ENCODE measurements at regions not wholly inside any gene's neighbourhood (a gene's known extent, or its start where the extent isn't known, plus 50 kb on each side); places are given as distances from the start of the nearest gene placed in this dataset.

DNA sequence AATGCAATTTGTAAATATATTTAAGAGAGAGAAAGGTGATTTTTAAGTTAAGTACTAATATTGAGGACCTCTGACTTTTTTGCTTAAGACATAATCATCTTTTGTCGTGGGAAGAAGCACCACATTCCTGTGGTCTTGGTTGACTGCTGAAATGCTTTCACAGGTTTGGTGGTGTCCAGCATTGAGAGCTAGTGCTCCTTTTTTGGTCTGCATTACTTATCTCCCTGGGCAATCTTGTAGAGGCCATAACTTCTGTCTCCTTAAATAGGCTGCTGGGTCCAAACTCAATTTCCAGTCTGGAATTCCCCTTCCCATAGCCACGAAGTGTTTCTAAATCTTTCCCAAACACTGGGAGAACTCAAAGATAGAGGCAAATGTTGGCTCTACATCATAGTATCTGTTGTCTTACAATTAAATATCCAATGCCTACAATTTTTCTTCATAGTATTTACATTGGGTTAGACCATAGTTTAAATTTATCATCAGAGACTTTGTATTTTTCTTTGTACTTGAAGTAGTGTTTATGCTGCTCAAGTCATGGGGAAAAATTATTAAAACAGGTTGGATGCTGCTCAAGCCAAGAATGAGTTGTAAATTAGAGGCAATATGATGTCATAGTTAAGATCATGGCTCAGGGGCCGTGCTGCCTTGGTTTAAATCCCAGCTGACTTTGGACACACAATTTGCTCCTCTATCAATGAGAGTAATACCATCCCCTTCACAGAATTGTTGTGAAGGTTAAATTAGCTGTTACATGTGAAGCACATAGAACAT lies 105.6 kb downstream of the POSTN start:
- intact Hi-C loops (cut with micrococcal nuclease) = no loop called here
- no peak for DNase-seq (ENCODE audit: extremely low read depth in 1 of 4, low spot score in 3 of 4)
- ATAC-seq = no peak
- no peaks in the 10 kb centered on the region for H3K4me1 ChIP-seq (replicated peaks in 1 of 2; ENCODE audit: control insufficient read depth in 2 of 2, insufficient read depth in 2 of 2, low read length in 2 of 2)
- no peaks in the 10 kb centered on the region for H3K27me3 ChIP-seq (ENCODE audit: control insufficient read depth in 2 of 2, insufficient read depth in 2 of 2, low read length in 2 of 2)
- no peak overlapping the region for H2AFZ ChIP-seq (ENCODE audit: low read depth, low read length)
- no peaks in the 10 kb centered on the region for H3K79me2 ChIP-seq (ENCODE audit: control insufficient read depth, insufficient read depth, low read length)
- H3K27ac ChIP-seq (ENCODE audit: extremely low read depth, low read depth, low read length) = no peak overlapping the region
- H3K9ac ChIP-seq (ENCODE audit: insufficient read depth in 1 of 2, low read depth in 2 of 2, low read length in 2 of 2) = no peak overlapping the region
- CTCF ChIA-PET (ENCODE audit: low intra/inter-chr PET ratio) = no interaction called here
- no peak overlapping the region for H3K4me3 ChIP-seq
- no peaks in the 10 kb centered on the region for H3K9me3 ChIP-seq (replicated peaks; ENCODE audit: control insufficient read depth, insufficient read depth, low read depth, low read length)
- 0% methylated on average over 1 of the region's 3 CpGs for whole genome bisulfite sequencing (ENCODE audit: insufficient coverage, low coverage, missing lambda C conversion rate)
- H3K9me1 ChIP-seq (ENCODE audit: control insufficient read depth, insufficient read depth, low read length) = no peaks in the 10 kb centered on the region
- FAIRE-seq = no peak
- no peaks in the 10 kb centered on the region for H3K36me3 ChIP-seq (ENCODE audit: control insufficient read depth, insufficient read depth, low read length)
- no peaks in the 10 kb centered on the region for H4K20me1 ChIP-seq (replicated peaks; ENCODE audit: control insufficient read depth, insufficient read depth, low read length)
- POLR2A ChIA-PET = no interaction called here
- no peak overlapping the region for H3K4me2 ChIP-seq (ENCODE audit: insufficient read depth, low read length)
- in situ Hi-C loops (cut with MboI) = no loop called here
- BruUV-seq (replicated peaks) = no TSS peak
- TF ChIP-seq, protein P1, sequence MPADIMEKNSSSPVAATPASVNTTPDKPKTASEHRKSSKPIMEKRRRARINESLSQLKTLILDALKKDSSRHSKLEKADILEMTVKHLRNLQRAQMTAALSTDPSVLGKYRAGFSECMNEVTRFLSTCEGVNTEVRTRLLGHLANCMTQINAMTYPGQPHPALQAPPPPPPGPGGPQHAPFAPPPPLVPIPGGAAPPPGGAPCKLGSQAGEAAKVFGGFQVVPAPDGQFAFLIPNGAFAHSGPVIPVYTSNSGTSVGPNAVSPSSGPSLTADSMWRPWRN (IDR thresholded peaks at IDR 0.05; ENCODE audit: low read depth) = no peak
- TF ChIP-seq, protein P2, sequence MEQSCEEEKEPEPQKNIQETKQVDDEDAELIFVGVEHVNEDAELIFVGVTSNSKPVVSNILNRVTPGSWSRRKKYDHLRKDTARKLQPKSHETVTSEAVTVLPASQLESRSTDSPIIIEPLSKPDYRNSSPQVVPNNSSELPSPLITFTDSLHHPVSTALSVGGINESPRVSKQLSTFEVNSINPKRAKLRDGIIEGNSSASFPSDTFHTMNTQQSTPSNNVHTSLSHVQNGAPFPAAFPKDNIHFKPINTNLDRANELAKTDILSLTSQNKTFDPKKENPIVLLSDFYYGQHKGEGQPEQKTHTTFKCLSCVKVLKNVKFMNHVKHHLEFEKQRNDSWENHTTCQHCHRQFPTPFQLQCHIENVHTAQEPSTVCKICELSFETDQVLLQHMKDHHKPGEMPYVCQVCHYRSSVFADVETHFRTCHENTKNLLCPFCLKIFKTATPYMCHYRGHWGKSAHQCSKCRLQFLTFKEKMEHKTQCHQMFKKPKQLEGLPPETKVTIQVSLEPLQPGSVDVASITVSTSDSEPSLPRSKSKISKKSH (CRISPR knock-in tag; IDR thresholded peaks at IDR 0.05) = no peak
- TF ChIP-seq ZNF165 (CRISPR knock-in tag; IDR thresholded peaks at IDR 0.05; ENCODE audit: borderline replicate concordance) (no peak), AFF4 (CRISPR knock-in tag; IDR thresholded peaks at IDR 0.05) (no peak), TGIF2 (CRISPR knock-in tag; IDR thresholded peaks at IDR 0.05) (no peak), ZNF398 (CRISPR knock-in tag; IDR thresholded peaks at IDR 0.05) (no peak), ZNF431 (CRISPR knock-in tag; IDR thresholded peaks at IDR 0.05) (no peak), ZNF584 (CRISPR knock-in tag; IDR thresholded peaks at IDR 0.05; ENCODE audit: low read depth) (no peak)
- TF ChIP-seq, protein P3, sequence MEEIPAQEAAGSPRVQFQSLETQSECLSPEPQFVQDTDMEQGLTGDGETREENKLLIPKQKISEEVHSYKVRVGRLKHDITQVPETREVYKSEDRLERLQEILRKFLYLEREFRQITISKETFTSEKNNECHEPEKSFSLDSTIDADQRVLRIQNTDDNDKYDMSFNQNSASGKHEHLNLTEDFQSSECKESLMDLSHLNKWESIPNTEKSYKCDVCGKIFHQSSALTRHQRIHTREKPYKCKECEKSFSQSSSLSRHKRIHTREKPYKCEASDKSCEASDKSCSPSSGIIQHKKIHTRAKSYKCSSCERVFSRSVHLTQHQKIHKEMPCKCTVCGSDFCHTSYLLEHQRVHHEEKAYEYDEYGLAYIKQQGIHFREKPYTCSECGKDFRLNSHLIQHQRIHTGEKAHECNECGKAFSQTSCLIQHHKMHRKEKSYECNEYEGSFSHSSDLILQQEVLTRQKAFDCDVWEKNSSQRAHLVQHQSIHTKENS (CRISPR knock-in tag; IDR thresholded peaks at IDR 0.05) = no peak
